ENCODE measurements at regions not wholly inside any gene's neighbourhood (a gene's known extent, or its start where the extent isn't known, plus 50 kb on each side); places are given as distances from the start of the nearest gene placed in this dataset.
A peak's percentile ranks its signal among the peaks of the same experiment; 100 is the strongest.
"Not testable (repeated sequence)": the region's sequence is repeated elsewhere in the genome, so short reads cannot be mapped to it uniquely, and the experiment has no call there.

DNA sequence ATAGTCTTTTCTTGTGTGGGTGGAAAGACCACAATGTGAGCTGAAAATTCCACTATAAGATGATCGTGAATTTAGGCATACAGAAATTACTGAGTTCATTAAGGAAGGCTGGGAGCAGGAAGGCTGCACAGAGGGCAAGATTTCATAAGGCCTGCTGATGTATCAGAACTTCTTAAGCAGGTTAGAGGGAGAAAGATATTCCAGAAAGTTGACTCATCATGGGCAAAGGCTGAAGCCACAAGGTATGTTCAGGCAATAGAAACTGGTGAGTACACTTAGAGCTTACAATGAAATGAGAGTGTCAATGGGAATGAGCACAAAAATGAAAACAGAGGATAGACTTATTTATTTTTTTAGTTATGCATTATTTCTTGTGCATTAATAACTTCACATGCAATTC, 618.6 kb downstream of the CBLN4 start:
- DNase-seq = no peak

- DNase-seq = no peak
These were observed 629.4 kb downstream of the CBLN4 start for GRCh38 chr20:55375920-55376319.

- no peak for DNase-seq
These were observed 639.6 kb downstream of the CBLN4 start for GRCh38 chr20:55365745-55366144.

- DNase-seq = no peak
These were observed 644.4 kb downstream of the CBLN4 start for GRCh38 chr20:55360895-55361294.

GRCh38 chr20:55354720-55355119, 650.6 kb downstream of the CBLN4 start:
- DNase-seq = peak; percentile 49

GRCh38 chr20:55353206-55353605, 652.1 kb downstream of the CBLN4 start:
- no peak for DNase-seq

- no peak for DNase-seq
These were observed 657.1 kb downstream of the CBLN4 start for GRCh38 chr20:55348223-55348622.

DNA sequence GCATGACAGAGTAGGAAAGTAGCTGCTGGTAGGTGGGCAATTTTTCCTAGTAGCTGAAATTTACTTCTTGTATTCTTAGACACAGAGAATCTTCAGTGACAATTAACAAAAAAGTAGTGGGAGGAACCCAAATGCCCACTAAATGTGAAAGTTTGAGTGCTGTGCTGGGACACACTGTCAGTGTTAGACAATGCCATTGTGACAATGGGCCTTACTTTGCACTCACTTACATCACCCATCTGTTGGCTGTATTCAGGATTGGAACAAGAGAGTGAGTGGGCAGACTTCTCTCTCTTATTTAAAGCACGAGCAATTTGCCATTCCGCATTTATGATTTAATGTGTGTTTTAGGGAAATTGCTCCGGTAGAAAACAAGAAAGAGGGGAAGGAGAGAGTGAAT, 662.5 kb downstream of the CBLN4 start:
- DNase-seq = no peak

GRCh38 chr20:55333798-55334197, 671.5 kb downstream of the CBLN4 start:
- no peak for DNase-seq

DNA sequence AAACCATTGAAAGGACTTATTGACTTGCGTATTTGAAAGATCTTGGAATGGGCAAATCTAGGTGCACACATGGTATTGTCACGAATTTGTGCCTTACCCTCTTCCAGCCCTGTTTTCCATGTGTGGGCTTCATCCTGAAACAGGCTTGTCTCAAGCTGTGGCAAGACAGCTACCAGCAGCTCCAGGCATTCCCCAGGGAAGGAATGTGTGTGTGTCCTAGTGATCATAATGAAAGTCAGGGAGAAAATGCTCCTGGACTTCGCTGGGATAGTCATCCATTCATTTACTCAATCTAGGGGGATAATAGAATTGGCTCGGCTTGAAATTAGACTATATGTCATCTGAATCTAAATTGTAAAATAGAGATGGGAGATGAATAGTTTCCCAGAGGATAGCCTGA, 676.2 kb downstream of the CBLN4 start:
- no peak for DNase-seq

GRCh38 chr20:55322745-55323144, 682.6 kb downstream of the CBLN4 start:
- DNase-seq = no peak

DNA sequence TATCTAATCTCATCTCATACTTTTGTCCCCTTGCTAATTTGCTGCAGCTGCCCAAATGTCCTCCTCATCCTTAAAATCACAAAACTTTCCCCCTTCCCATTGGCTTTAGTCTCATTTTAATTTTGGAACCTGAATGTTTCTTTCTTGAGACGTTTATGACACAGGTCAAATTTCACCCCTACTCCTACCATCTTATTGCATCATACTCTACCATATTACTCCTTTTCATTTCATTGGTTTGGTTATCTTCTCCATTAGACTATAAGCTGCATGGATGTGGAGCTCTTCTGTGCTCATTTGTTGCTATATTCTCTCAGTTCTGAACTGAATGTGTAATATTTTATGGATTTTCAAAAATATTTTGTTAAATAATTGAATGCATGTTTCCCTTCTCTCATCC, 688.6 kb downstream of the CBLN4 start:
- no peak for DNase-seq

DNA sequence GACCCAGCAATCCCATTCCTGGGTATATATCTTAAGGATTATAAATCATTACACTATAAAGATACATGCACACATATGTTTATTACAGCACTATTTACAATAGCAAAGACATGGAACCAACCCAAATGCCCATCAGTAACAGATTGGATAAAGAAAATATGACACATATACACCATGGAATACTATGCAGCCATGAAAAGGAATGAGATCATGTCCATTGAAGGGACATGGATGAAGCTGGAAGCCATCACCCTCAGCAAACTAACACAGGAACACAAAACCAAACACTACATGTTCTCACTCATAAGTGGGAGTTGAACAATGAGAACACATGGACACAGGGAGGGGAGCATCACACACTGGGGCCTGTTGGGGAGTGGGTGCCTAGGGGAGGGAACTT, 694.5 kb downstream of the CBLN4 start:
- DNase-seq = not testable (repeated sequence)

- DNase-seq = no peak
These were observed 714.1 kb downstream of the CBLN4 start for GRCh38 chr20:55291261-55291660.

DNA sequence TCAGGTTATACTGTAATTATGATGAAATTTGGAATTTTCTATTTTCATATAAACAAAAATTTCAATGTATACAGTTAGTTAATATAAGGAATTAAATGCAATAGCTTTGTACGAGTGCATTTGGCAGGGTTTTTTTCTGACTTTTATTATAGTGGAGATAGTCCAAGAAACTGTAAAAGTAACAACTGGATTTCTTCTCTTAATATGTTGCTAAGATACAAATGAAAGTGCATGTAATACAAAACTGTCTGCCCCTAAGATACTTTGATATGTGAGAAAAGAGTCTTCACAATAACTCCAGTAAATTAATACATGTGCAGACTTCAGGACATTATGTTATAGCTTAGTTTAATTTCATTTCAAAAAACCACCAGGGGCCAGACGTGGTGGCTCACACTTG, 721.4 kb downstream of the CBLN4 start:
- DNase-seq = no peak

DNA sequence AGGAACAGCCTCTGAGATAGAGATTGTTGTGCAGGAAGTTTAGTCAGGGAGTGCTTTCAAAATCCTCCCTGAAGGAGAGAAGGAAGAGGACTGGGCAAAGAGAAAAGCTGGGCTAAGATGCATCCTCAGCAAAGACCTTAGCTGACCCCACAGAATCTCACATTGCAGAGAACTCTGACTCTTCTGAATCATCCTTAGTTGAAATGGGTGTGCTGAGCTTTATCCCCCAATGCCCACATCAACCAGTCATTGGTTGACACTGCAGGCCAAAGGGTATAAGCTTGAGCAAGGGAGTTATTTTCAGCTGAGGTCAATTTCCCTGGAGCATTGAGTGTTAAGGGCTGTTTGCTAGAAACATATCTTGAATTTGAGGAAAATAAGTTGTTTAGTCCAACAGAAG, 732.2 kb downstream of the CBLN4 start:
- DNase-seq = no peak

DNA sequence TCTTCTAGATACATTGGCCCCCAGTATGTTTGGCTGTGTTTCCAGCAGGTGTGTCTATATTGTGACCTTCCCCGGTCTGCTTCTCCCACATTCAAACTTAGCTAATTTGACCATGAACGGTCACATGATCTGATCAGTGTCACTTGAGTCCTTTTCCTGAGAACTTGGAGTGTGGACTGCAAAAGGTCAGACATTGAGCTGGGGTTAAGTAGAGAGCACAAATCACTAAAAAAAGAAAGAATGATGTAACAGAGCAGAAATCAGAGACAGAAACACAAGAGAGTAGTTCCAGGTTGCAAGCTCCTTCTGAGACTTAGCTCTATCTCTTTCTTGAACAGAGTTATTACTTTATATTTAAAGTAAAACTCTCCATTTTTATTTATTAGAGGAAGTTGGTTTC, 733.9 kb downstream of the CBLN4 start:
- no peak for DNase-seq

GRCh38 chr20:55269913-55270312, 735.4 kb downstream of the CBLN4 start:
- no peak for DNase-seq

DNA sequence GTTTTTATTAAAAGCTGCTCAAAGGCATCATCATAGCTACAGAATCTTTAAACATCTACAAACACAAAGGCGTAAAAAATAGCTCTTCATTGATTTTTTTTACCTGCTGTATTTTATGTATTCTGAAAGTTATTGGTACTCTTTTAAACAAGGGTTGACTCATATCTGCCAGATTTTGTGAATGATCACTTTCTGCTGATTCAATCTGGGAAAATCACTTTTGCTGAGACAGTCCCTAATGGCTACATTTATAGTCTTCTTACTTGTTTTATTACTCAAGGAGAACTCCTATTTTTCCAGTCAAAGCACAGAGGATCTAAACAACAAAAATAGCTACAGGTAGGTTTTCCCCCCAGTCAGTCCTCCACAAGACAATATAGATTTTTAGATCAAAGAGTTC, 739.0 kb downstream of the CBLN4 start:
- DNase-seq = no peak

GRCh38 chr20:55264703-55265239, 740.5 kb downstream of the CBLN4 start:
- peak; percentile 48 for DNase-seq

GRCh38 chr20:55258559-55258958, 746.8 kb downstream of the CBLN4 start:
- DNase-seq = no peak

GRCh38 chr20:55255016-55255415, 750.3 kb downstream of the CBLN4 start:
- DNase-seq = no peak

GRCh38 chr20:55253781-55254180, 751.5 kb downstream of the CBLN4 start:
- no peak for DNase-seq

DNA sequence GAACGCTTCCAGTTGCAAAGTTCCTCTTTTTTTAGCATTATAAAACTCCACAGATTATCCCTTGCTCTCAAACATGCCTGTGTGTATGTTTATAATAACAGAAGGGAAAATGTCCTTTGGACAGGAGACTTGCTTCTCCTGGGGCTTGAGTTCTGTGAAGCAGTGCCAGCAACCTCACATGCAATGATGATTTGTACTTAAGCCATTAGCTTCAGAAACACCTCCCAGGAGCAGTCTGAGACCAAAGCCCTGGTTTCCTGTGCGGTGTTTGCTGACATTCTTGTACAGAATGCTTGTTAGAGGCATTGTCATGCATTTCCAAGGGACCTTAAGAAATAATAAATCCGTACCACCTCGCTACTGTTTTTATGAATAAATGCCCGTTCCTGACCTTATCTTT, 752.8 kb downstream of the CBLN4 start:
- no peak for DNase-seq

DNA sequence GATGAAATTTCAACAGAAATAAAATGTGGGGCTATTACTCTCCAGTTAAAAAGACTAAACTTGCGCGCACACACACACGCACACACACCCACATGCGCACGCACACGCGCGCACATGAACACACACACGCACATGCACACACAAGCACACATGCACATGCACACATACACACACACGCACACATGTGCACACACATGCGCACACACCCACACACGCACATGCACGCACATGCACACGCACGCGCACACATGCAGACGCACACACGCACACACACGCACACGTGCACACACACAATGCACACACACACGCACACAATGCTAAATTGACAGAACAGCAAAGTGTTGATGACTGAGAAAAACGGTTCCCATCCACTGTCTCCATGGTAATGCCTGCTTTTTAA, 754.1 kb downstream of the CBLN4 start:
- DNase-seq = no peak

DNA sequence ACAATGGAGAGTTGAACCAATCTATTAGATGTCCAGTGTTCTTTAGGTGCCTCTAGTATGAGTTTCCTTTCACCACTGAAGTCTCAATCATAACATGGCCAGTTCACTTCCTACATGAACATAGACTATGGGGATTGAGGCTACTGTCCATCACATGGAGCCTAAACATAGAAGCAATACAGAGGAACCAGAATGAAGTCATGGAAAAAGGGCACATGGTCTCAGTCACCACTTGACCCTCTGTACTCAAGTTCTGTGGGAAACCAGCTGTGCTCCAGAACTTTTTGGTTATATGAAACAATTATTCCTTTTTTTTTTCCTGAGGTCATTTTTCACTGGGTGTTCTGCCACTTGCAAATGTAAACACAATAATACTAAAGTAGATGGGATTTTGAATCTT, 762.5 kb downstream of the CBLN4 start:
- DNase-seq = no peak
